ENCODE measurements at regions not wholly inside any gene's neighbourhood (a gene's known extent, or its start where the extent isn't known, plus 50 kb on each side); places are given as distances from the start of the nearest gene placed in this dataset.

GRCh38 chr13:80263745-80264513 is 77.0 kb downstream of the SPRY2 start:
- ChIA-PET POLR2A (ENCODE audit: unreplicated experiment) (no interaction called here), CTCF (no interaction called here)
- Histone ChIP-seq H3K36me3 (ENCODE audit: low read depth) (no peaks in the 10 kb centered on the region), H3K4me1 (replicated peaks; ENCODE audit: insufficient read depth) (no peaks in the 10 kb centered on the region), H3K27ac (no peak overlapping the region), H4K20me1 (ENCODE audit: insufficient read depth) (no peaks in the 10 kb centered on the region), H3K79me2 (ENCODE audit: low read depth) (no peaks in the 10 kb centered on the region), H3K4me3 (no peak overlapping the region), H3K9me3 (ENCODE audit: insufficient read depth, low read depth) (no peaks in the 10 kb centered on the region), H3K9me2 (ENCODE audit: insufficient read depth) (no peaks in the 10 kb centered on the region), H2AFZ (no peak overlapping the region), H3F3A (ENCODE audit: insufficient read depth, low read depth) (no peaks in the 10 kb centered on the region), H3K4me2 (no peak overlapping the region), H3K27me3 (ENCODE audit: insufficient read depth, low read depth) (no peaks in the 10 kb centered on the region)
- intact Hi-C loops (cut with micrococcal nuclease; ENCODE audit: unreplicated experiment), result no loop called here
- TF ChIP-seq EZH2 (IDR thresholded peaks at IDR 0.05; ENCODE audit: low read depth), result no peak
- no peak for TF ChIP-seq CTCF (conservative IDR thresholded peaks at IDR 0.05)
- BruUV-seq (replicated peaks), result no TSS peak
- no peak for DNase-seq

- Histone ChIP-seq H3K4me3 (no peak overlapping the region), H2AFZ (no peak overlapping the region), H3K36me3 (ENCODE audit: low read depth) (no peaks in the 10 kb centered on the region), H3K79me2 (ENCODE audit: low read depth) (no peaks in the 10 kb centered on the region), H4K20me1 (ENCODE audit: insufficient read depth) (no peaks in the 10 kb centered on the region), H3K9me2 (ENCODE audit: insufficient read depth) (no peaks in the 10 kb centered on the region), H3K27me3 (ENCODE audit: insufficient read depth, low read depth) (no peaks in the 10 kb centered on the region), H3K4me1 (replicated peaks; ENCODE audit: insufficient read depth) (no peaks in the 10 kb centered on the region), H3K4me2 (no peak overlapping the region), H3F3A (ENCODE audit: insufficient read depth, low read depth) (no peaks in the 10 kb centered on the region), H3K9me3 (ENCODE audit: insufficient read depth, low read depth) (no peaks in the 10 kb centered on the region), H3K27ac (no peak overlapping the region)
- POLR2A ChIA-PET (ENCODE audit: unreplicated experiment), result no interaction called here
- intact Hi-C loops (cut with micrococcal nuclease; ENCODE audit: unreplicated experiment), result no loop called here
- CTCF ChIA-PET, result no interaction called here
- DNase-seq, result no peak
- no TSS peak for BruUV-seq (replicated peaks)
- TF ChIP-seq CTCF (conservative IDR thresholded peaks at IDR 0.05) (no peak), EZH2 (IDR thresholded peaks at IDR 0.05; ENCODE audit: low read depth) (no peak)
Observed at GRCh38 chr13:80262051-80262695, 78.8 kb downstream of the SPRY2 start.

GRCh38 chr13:80259159-80259558 is 81.8 kb downstream of the SPRY2 start:
- TF ChIP-seq CTCF (conservative IDR thresholded peaks at IDR 0.05) (no peak), EZH2 (IDR thresholded peaks at IDR 0.05; ENCODE audit: low read depth) (no peak)
- no peak for DNase-seq
- H3K9me3 ChIP-seq (ENCODE audit: insufficient read depth, low read depth), result no peaks in the 10 kb centered on the region
- no peaks in the 10 kb centered on the region for H3K36me3 ChIP-seq (ENCODE audit: low read depth)
- no peaks in the 10 kb centered on the region for H4K20me1 ChIP-seq (ENCODE audit: insufficient read depth)
- no peak overlapping the region for H3K4me2 ChIP-seq
- no peaks in the 10 kb centered on the region for H3K27me3 ChIP-seq (ENCODE audit: insufficient read depth, low read depth)
- no peak overlapping the region for H3K4me3 ChIP-seq
- ChIA-PET POLR2A (ENCODE audit: unreplicated experiment) (no interaction called here), CTCF (no interaction called here)
- H3K27ac ChIP-seq, result no peak overlapping the region
- intact Hi-C loops (cut with micrococcal nuclease; ENCODE audit: unreplicated experiment), result no loop called here
- H2AFZ ChIP-seq, result no peak overlapping the region
- H3F3A ChIP-seq (ENCODE audit: insufficient read depth, low read depth), result no peaks in the 10 kb centered on the region
- H3K4me1 ChIP-seq (replicated peaks; ENCODE audit: insufficient read depth), result no peaks in the 10 kb centered on the region
- no peaks in the 10 kb centered on the region for H3K79me2 ChIP-seq (ENCODE audit: low read depth)
- no TSS peak for BruUV-seq (replicated peaks)
- H3K9me2 ChIP-seq (ENCODE audit: insufficient read depth), result no peaks in the 10 kb centered on the region
